ENCODE measurements at regions not wholly inside any gene's neighbourhood (a gene's known extent, or its start where the extent isn't known, plus 50 kb on each side); places are given as distances from the start of the nearest gene placed in this dataset.
A peak's percentile ranks its signal among the peaks of the same experiment; 100 is the strongest.
"Not testable (repeated sequence)": the region's sequence is repeated elsewhere in the genome, so short reads cannot be mapped to it uniquely, and the experiment has no call there.

DNA sequence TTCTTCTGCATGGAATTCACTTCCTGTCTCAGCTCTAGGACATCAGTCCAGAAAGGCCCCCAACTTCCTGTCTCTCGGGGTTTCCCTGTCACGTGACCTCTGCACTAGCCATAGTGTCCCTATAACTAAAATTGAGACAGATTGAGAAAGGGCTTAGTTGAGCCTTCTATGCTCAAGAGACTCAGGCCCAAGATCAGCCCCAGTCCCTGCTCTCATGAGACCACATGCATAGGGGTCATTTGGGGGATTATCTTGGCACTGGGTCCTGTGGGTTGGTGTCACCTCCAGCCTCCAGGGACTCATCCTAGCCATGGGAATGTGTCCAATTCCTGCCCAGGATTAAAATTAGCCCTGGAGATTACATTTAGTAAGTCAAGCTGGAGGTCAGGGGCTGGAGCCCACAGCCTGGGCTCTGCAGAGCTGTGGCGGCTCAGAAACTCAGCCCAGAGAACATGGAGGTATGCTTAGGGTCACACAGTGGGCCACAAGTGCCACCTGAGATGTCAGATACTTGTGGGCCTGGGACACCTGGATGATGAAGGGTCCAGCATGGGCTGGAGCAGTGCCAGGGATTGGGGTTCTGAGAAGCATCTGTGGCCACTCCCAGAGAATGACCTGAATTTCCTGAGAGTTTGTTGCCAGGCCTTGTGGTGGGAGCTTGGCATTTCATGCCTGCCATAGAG is 174.3 kb upstream of the TPTE start:
- not testable (repeated sequence) for H3K4me1 Mint-ChIP-seq (ENCODE audit: low read depth); H3K27ac Mint-ChIP-seq; DNase-seq; H3K4me3 Mint-ChIP-seq; H3K27me3 Mint-ChIP-seq (ENCODE audit: low read depth); ATAC-seq (replicated peaks in 1 of 2)
- H3K9me3 Mint-ChIP-seq, result peaks cover 22 to 32% of the 10 kb centered on the region in 2 donors
- H3K36me3 Mint-ChIP-seq (ENCODE audit: insufficient read depth in 2 of 2), result peaks cover 14% of the 10 kb centered on the region in 2 donors

DNA sequence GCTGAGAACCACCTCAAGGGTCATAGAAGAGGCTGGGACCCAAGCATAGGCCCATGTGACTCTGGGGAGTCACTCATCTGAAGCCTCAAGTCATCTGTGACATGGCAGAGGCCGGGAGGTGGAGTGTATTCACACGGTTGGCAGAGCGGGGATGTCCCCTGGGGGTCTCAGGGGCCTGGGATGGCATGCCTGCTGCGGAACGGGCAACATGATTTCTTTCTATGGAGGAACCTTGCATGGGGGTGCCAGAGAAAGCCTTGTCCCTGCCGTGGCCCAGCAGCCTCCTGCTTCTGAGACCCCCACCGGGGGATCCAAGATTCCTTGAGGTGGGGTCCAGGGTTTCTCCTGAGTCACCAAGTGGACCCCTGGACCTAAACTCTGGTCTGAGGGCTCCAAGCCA is 173.7 kb upstream of the TPTE start:
- H3K36me3 Mint-ChIP-seq (ENCODE audit: insufficient read depth in 2 of 2), result peaks cover 14 to 18% of the 10 kb centered on the region in 2 donors
- not testable (repeated sequence) for H3K27ac Mint-ChIP-seq; H3K27me3 Mint-ChIP-seq (ENCODE audit: low read depth); H3K4me1 Mint-ChIP-seq (ENCODE audit: low read depth); ATAC-seq (replicated peaks in 1 of 2); DNase-seq; H3K4me3 Mint-ChIP-seq
- peaks cover 25 to 36% of the 10 kb centered on the region in 2 donors for H3K9me3 Mint-ChIP-seq

DNA sequence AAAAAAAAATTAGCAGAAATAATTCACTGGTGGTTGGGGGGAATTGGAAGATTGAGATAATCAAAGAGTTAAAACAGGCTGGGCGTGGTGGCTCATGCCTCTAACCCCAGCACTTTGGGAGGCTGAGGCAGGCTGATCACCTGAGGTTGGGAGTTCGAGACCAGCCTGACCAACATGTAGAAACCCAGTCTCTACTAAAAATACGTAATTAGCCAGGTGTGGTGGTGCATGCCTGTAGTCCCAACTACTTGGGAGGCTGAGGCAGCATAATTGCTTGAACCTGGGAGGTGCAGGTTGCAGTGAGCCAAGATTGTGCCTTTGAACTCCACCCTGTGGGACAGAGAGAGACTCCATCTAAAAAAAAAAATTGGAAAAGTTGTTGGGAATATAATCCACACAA is 173.2 kb upstream of the TPTE start:
- not testable (repeated sequence) for DNase-seq; ATAC-seq (replicated peaks in 1 of 2); H3K27me3 Mint-ChIP-seq (ENCODE audit: low read depth); H3K4me1 Mint-ChIP-seq (ENCODE audit: low read depth); H3K27ac Mint-ChIP-seq; H3K4me3 Mint-ChIP-seq
- Mint-ChIP-seq H3K9me3 (peaks cover 25 to 39% of the 10 kb centered on the region in 2 donors), H3K36me3 (ENCODE audit: insufficient read depth in 2 of 2) (peaks cover 14 to 20% of the 10 kb centered on the region in 2 donors)

DNA sequence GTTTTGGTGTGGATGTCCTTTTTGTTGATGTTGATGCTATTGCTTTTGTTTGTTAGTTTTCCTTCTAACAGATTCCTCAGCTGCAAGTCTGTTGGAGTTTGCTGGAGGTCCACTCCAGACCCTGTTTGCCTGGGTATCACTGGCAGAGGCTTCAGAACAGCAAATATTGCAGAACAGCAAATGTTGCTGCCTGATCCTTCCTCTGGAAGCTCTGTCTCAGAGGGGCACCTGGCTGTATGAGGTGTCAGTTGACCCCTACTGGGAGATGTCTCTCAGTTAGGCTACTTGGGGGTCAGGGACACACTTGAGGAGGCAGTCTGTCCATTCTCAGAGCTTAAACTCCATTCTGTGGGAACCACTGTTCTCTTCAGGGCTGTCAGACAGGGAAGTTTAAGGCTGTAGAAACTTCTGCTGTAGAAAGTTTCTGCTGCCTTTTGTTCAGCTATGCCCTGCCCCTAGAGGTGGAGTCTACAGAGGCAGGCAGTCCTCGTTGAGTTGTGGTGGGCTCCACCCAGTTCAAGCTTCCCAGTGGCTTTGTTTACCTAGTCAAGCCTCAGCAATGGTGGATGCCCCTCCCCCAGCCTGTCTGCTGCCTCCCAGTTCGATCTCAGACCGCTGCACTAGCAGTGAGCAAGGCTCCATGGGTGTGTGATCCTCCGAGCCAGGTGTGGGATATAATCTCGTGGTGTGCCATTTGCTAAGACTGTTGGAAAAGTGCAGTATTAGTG is 166.4 kb upstream of the TPTE start:
- ATAC-seq (replicated peaks in 1 of 2), result not testable (repeated sequence)
- peaks cover 26 to 33% of the 10 kb centered on the region in 2 donors for H3K9me3 Mint-ChIP-seq

DNA sequence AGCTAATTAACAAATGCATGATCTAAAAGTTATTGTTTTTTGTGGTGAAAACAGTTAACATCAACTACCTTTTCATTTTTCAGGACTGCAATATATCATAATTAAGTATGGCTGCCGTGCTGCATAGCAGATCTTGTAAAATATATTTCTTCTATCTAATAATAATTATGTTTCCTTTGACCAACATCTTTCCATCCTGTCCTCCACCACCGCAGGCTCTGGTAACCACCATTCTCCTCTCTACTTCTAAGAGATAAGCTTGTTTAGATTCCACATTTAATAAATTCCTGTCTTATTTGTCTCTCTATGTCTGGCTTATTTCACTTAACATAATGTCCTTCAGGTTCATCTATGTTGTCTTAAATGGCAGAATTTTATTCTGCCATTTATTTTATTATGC is 162.3 kb upstream of the TPTE start:
- H3K27me3 Mint-ChIP-seq (ENCODE audit: low read depth); DNase-seq; H3K36me3 Mint-ChIP-seq (ENCODE audit: insufficient read depth in 2 of 2); H3K4me3 Mint-ChIP-seq; H3K4me1 Mint-ChIP-seq (ENCODE audit: low read depth); ATAC-seq (replicated peaks in 1 of 2); H3K27ac Mint-ChIP-seq: not testable (repeated sequence)
- peaks cover 22 to 27% of the 10 kb centered on the region in 2 donors for H3K9me3 Mint-ChIP-seq

More for the DNA sequence above, 166.4 kb upstream of the TPTE start:
- H3K4me1 Mint-ChIP-seq (ENCODE audit: low read depth); H3K27me3 Mint-ChIP-seq (ENCODE audit: low read depth); DNase-seq; H3K27ac Mint-ChIP-seq; H3K4me3 Mint-ChIP-seq: not testable (repeated sequence)
- H3K36me3 Mint-ChIP-seq (ENCODE audit: insufficient read depth in 2 of 2), result peaks cover 6 to 14% of the 10 kb centered on the region in 2 donors

DNA sequence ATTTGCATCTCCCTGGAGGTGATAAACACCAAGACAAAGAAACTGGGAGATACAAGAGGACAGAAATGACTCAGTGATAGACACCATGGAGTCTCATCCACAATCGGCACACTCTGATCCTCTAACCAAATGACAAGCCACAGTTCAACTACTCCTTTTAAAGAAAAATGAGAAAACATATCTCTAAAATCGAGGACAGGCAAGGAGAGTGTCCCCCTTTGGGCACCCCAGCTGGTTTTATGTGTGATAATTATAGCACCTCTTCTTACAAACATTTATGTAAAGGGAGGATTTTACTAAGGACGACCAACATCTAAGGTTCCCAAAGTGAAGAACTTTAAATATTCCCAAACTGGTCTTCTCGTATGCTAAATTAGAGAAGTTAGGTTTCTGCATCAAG is 161.5 kb upstream of the TPTE start:
- peaks cover 18 to 24% of the 10 kb centered on the region in 2 donors for H3K9me3 Mint-ChIP-seq

DNA sequence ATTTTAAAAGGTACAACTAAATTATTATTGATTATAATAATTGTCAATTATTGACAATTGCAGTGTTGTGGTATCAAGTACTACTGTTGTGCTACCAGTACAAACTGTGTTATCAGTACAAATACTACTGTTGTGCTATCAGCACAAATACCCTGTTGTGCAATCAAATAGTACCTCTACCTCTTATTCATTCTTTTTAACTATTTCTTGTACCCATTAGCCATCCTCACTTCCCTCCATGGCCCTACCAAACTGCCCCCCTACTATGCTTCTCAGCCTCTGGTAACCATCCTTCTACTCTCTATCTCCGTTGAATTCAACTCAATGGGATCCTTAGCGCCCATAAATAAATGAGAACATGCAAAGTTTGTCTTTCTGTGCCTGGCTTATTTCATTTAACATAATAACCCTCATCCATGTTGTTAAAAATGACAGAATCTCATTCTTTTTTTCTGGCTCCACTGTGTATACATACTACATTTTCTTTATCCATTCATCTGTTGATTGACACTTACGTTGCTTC is 160.1 kb upstream of the TPTE start:
- H3K9me3 Mint-ChIP-seq, result peaks cover 18 to 23% of the 10 kb centered on the region in 2 donors
- peak in 1 of 2 donors; percentile 31 for ATAC-seq (replicated peaks in 1 of 2)
- H3K27ac Mint-ChIP-seq, result not testable (repeated sequence)

More for the DNA sequence above, 161.5 kb upstream of the TPTE start:
- H3K4me3 Mint-ChIP-seq; DNase-seq; H3K4me1 Mint-ChIP-seq (ENCODE audit: low read depth); H3K27me3 Mint-ChIP-seq (ENCODE audit: low read depth); H3K36me3 Mint-ChIP-seq (ENCODE audit: insufficient read depth in 2 of 2); ATAC-seq (replicated peaks in 1 of 2); H3K27ac Mint-ChIP-seq: not testable (repeated sequence)

DNA sequence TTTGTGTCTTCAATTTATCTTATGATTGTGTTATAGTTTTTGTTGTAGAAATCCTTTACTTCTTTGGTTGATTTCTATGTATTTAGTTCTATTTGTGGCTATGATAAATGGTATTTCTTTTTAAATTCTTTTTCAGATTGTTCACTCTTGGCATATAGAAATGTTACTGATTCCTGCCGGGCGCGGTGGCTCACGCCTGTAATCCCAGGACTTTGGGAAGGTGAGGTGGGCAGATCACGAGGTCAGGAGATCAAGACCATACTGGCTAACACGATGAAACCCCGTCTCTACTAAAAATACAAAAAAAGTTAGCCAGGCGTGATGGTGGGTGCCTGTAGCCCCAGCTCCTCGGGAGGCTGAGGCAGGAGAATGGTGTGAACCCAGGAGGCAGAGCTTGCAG is 158.6 kb upstream of the TPTE start:
- H3K36me3 Mint-ChIP-seq (ENCODE audit: insufficient read depth in 2 of 2); H3K27me3 Mint-ChIP-seq (ENCODE audit: low read depth); H3K27ac Mint-ChIP-seq; DNase-seq; H3K4me3 Mint-ChIP-seq; H3K4me1 Mint-ChIP-seq (ENCODE audit: low read depth); ATAC-seq (replicated peaks in 1 of 2): not testable (repeated sequence)
- peaks cover 17 to 18% of the 10 kb centered on the region in 2 donors for H3K9me3 Mint-ChIP-seq

More for the DNA sequence above, 160.1 kb upstream of the TPTE start:
- H3K27me3 Mint-ChIP-seq (ENCODE audit: low read depth); DNase-seq; H3K36me3 Mint-ChIP-seq (ENCODE audit: insufficient read depth in 2 of 2); H3K4me3 Mint-ChIP-seq; H3K4me1 Mint-ChIP-seq (ENCODE audit: low read depth): not testable (repeated sequence)

DNA sequence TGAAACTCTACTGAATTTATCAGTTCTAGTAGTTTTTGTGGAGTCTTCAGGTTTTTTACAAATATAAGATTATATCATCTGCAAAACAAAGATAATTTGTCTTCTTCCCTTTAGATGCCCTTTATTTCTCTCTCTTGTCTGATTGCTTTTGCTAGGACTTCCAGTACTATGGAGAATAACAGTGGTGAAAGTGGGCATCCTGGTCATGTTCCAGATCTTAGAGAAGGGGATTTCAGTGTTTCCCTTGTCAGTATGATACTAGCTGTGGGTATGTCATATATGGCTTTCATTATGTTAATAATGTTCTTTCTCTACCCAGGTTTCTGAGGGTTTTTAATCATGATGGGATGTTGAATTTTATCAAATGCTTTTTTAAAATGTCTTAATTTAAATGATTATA is 158.1 kb upstream of the TPTE start:
- H3K27ac Mint-ChIP-seq; H3K4me1 Mint-ChIP-seq (ENCODE audit: low read depth); H3K4me3 Mint-ChIP-seq; H3K27me3 Mint-ChIP-seq (ENCODE audit: low read depth); H3K36me3 Mint-ChIP-seq (ENCODE audit: insufficient read depth in 2 of 2); DNase-seq; ATAC-seq (replicated peaks in 1 of 2): not testable (repeated sequence)
- peaks cover 17 to 18% of the 10 kb centered on the region in 2 donors for H3K9me3 Mint-ChIP-seq

DNA sequence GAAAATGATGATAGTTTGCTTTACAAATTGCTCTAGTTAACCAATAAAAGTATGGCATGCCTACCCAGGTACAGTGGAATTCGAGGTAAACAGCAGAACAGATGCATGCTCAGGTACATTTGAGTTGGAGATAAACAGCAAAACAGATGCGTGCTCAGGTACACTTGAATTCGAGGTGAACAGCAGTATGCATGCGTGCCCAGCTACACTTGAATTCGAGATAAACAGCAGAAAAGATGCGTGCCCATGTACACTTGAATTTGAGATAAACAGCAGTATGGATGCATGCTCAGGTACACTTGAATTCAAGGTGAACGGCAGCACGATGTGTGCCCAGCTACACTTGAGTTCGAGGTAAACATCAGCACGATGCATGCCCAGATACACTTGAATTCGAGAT is 155.2 kb upstream of the TPTE start:
- H3K27ac Mint-ChIP-seq; H3K4me1 Mint-ChIP-seq (ENCODE audit: low read depth); H3K36me3 Mint-ChIP-seq (ENCODE audit: insufficient read depth in 2 of 2); ATAC-seq (replicated peaks in 1 of 2); DNase-seq; H3K4me3 Mint-ChIP-seq; H3K27me3 Mint-ChIP-seq (ENCODE audit: low read depth): not testable (repeated sequence)
- H3K9me3 Mint-ChIP-seq, result peaks cover 11 to 12% of the 10 kb centered on the region in 2 donors

DNA sequence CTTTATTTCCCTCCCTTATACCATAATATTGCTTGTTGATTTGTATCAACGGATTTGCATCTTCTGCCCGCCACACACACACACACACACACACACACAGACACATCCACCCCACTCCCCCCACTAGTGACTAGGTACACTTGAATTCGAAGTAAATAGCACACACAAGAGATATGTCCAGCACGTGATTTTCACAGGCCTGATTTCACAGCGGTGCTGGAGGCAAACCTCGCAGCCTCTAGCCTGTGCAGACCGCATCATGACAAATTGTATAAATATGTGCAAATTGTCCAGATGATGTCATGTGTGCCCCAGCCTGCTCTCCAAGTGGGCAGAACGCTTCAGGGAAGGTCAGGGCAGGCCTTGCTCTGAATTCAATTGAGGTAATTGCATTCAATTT is 153.8 kb upstream of the TPTE start:
- H3K36me3 Mint-ChIP-seq (ENCODE audit: insufficient read depth in 2 of 2); DNase-seq; H3K4me3 Mint-ChIP-seq; H3K27ac Mint-ChIP-seq; H3K27me3 Mint-ChIP-seq (ENCODE audit: low read depth); H3K9me3 Mint-ChIP-seq; H3K4me1 Mint-ChIP-seq (ENCODE audit: low read depth): not testable (repeated sequence)
- peak; percentile 9 to 14 for ATAC-seq (replicated peaks in 1 of 2)

DNA sequence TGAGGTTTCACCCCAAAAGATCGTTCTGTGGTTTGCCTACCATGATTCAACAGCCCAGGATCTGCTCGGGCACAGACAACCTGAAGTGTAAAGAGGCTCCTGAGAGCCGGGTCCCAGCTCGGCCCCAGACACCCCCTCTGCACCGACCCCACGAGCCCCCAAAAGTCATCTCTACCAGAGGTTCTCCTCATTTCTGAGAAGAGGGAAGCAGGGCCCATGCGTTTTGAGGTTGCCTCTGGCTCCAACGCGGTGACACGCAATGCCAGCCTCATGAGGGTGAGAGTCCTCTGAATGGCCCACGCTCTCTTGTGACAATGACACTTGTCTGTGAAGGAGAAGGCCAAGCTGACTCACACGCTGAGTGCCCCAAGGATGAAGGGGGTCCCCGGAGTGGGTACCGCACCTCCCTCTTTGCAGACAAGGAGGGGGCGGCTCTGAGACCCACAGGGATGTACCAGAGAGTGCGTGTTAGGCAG is 153.0 kb upstream of the TPTE start:
- H3K36me3 Mint-ChIP-seq (ENCODE audit: insufficient read depth in 2 of 2); H3K9me3 Mint-ChIP-seq; DNase-seq; H3K27ac Mint-ChIP-seq; H3K4me3 Mint-ChIP-seq; H3K27me3 Mint-ChIP-seq (ENCODE audit: low read depth); H3K4me1 Mint-ChIP-seq (ENCODE audit: low read depth): not testable (repeated sequence)
- ATAC-seq (replicated peaks in 1 of 2), result peak; percentile 26 to 40

DNA sequence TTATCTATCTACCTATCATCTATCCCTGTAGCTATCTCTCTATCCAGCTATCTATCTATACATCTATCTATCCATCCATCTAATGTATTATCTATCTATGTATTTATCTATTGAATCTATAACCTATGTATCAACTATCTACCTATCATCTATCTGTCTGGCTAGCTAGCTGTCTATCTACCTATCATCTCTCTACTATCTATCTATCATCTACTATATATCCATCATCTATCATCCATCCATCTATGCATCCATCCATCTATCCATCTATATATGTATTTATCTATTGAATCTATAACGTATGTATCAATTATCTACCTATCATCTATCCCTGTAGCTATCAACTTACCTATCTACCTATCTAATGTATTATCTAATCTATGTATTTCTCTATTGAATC is 152.1 kb upstream of the TPTE start:
- not testable (repeated sequence) for ATAC-seq (replicated peaks in 1 of 2); H3K27ac Mint-ChIP-seq; DNase-seq; H3K36me3 Mint-ChIP-seq (ENCODE audit: insufficient read depth in 2 of 2); H3K27me3 Mint-ChIP-seq (ENCODE audit: low read depth); H3K4me1 Mint-ChIP-seq (ENCODE audit: low read depth); H3K9me3 Mint-ChIP-seq; H3K4me3 Mint-ChIP-seq
